K562 (cell line): ENCODE measurements at regions not wholly inside any gene's neighbourhood (a gene's known extent, or its start where the extent isn't known, plus 50 kb on each side); places are given as distances from the start of the nearest gene placed in this dataset.

Experiments
- ASH1L ChIP-seq: fragments of 450-650 bp; IDR thresholded peaks from 2 replicates; pipeline ENCODE4 v1.6.1; 2018; ENCODE audit warnings: borderline replicate concordance, mild to moderate bottlenecking, low read depth; ENCODE audit not compliant: partially characterized antibody
- FOSL1 ChIP-seq: fragments of 200-800 bp; sonication (Bioruptor generic); conservative IDR thresholded peaks from 2 replicates; pipeline ENCODE4 v1.6.1; 2016; ENCODE audit warnings: missing genetic modification characterization, missing compliant biosample characterization
- KAT2B ChIP-seq: IDR thresholded peaks from one replicate; pipeline ENCODE4 v1.6.1; 2012; ENCODE audit warnings: low read depth, mild to moderate bottlenecking, control low read depth, inconsistent platforms, low read length, moderate library complexity
- NFE2 ChIP-seq: IDR thresholded peaks from 2 replicates; pipeline ENCODE4 v1.6.1; 2014; ENCODE audit warnings: antibody characterized with exemption, low read depth
- SIX5 ChIP-seq, 2 experiments: IDR thresholded peaks; 2 replicates each; pipeline ENCODE4 v1.6.1; 2011; ENCODE audit warnings: low read length in 2 of 2, borderline replicate concordance in 1 of 2, low read depth in 1 of 2, mild to moderate bottlenecking in 1 of 2, moderate library complexity in 1 of 2; ENCODE audit not compliant: insufficient read depth in 1 of 2
- SRSF9 ChIP-seq: fragments of 200-400 bp; formaldehyde crosslinking; IDR thresholded peaks from 2 replicates; pipeline ENCODE4 v1.6.1; 2017; ENCODE audit warnings: low read depth, low read length, borderline replicate concordance
- ZNF316 ChIP-seq: fragments of 450-650 bp; IDR thresholded peaks from 2 replicates; pipeline ENCODE4 v1.6.1; 2016
- ZNF609 ChIP-seq: sonication (generic); formaldehyde crosslinking; IDR thresholded peaks from 2 replicates; pipeline ENCODE4 v1.8.1; 2023; ENCODE audit warnings: missing genetic modification reagents, mild to moderate bottlenecking, borderline replicate concordance

DNA sequence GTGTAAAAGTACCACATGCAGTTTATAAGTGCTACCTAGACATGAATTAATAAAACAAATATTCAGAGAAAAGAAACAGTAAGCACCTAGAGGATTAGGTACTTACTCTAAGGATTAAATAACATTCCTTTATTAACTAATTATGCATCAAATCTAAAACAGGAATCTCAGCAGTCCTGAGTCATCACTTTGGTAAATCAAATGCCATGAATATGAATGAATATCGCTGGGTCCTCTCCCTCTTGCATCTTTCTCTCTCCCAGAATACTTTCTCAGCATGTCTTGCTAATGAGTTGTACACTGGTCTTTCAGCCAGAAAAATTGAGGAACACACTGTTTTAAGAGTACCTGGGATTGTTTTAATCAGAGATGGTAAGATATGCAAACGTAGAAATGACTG lies 225.5 kb upstream of the NFE2L3 start (continued):
- no peak for TF ChIP-seq SRSF9
- TF ChIP-seq ASH1L, result no peak
- TF ChIP-seq NFE2, result 0 out of 2 replicates have a peak, but pooled peaks have one; percentile 4
- no peak for TF ChIP-seq SIX5 (IDR thresholded peaks at IDR 0.05; ENCODE audit: borderline replicate concordance in 1 of 2, insufficient read depth in 1 of 2, low read depth in 1 of 2, low read length in 2 of 2)
- no peak for TF ChIP-seq ZNF609
- TF ChIP-seq FOSL1 (tag), result peak; percentile 41; the same call in 1 of the 2 replicates
- no peak for TF ChIP-seq KAT2B
- TF ChIP-seq ZNF316, result peak; percentile 51
